A673 (cell line): ENCODE measurements at regions not wholly inside any gene's neighbourhood (a gene's known extent, or its start where the extent isn't known, plus 50 kb on each side); places are given as distances from the start of the nearest gene placed in this dataset.

ENCODE experiments used
- EZH2 ChIP-seq: fragments of 200-600 bp; sonication (generic); IDR thresholded peaks from 2 replicates; pipeline ENCODE4 v1.6.1; 2017; ENCODE audit warnings: borderline replicate concordance, low read depth, mild to moderate bottlenecking, mixed read lengths, antibody characterized with exemption, low read length; ENCODE audit not compliant: poor library complexity, severe bottlenecking
- TF ChIP-seq, protein P1 (sequence below): fragments of 300-800, 200-600 bp; sonication (generic); conservative IDR thresholded peaks from 2 replicates; pipeline ENCODE4 v1.5.1; 2017; ENCODE audit warnings: low read depth, mild to moderate bottlenecking, antibody characterized with exemption, low read length, moderate library complexity, mixed read lengths

DNA sequence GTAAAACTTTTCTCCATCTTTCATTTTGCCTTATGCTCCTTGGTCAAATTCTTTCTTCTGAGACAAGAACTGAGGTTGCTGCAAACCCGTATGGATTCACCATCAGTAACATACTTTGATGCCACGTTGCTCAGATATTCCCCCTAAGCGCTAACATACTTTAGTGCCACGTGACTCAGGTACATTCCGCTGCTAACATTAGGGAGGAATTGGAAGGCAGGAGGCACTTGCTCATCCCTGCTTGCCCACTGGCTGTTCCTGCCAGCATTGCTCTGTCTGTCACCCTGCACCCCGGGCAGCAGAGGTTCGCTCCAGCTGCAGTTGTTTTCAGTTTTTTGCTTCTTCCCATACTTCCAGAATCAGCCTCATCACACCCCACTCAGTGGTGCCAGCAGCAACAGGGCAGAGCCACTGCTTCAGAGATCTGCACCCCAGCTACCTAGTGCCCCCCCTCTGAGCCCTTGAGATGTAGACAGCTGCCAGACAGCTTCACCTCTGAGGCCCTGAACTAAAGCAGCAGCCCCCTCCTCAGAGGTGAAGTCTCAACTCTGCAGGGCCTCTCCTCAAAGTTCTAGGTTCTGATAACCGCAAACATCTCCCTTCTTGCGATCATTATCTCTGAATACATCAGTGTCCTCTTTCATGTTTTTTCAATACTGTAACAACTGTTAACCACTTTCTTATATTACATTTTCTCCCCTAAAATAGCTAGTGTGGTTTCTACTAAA is 228.0 kb upstream of the KIF2A start:
- TF ChIP-seq EZH2: no peak
- TF ChIP-seq, protein P1, sequence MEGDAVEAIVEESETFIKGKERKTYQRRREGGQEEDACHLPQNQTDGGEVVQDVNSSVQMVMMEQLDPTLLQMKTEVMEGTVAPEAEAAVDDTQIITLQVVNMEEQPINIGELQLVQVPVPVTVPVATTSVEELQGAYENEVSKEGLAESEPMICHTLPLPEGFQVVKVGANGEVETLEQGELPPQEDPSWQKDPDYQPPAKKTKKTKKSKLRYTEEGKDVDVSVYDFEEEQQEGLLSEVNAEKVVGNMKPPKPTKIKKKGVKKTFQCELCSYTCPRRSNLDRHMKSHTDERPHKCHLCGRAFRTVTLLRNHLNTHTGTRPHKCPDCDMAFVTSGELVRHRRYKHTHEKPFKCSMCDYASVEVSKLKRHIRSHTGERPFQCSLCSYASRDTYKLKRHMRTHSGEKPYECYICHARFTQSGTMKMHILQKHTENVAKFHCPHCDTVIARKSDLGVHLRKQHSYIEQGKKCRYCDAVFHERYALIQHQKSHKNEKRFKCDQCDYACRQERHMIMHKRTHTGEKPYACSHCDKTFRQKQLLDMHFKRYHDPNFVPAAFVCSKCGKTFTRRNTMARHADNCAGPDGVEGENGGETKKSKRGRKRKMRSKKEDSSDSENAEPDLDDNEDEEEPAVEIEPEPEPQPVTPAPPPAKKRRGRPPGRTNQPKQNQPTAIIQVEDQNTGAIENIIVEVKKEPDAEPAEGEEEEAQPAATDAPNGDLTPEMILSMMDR: no peak
